BE2C (cell line): ENCODE measurements at regions not wholly inside any gene's neighbourhood (a gene's known extent, or its start where the extent isn't known, plus 50 kb on each side); places are given as distances from the start of the nearest gene placed in this dataset.

Experiments
- DNase-seq: peaks from one replicate; pipeline ENCODE4 v3.0.0-alpha.2; 2020
- H3K27me3 ChIP-seq: fragments of 250-450 bp; sonication (Bioruptor Pico); 2 replicates; pipeline ENCODE4 v1.5.1; 2020; ENCODE audit warnings: mild to moderate bottlenecking
- H3K36me3 ChIP-seq: fragments of 250-450 bp; sonication (Bioruptor Pico); 2 replicates; pipeline ENCODE4 v1.5.1; 2020; ENCODE audit warnings: mild to moderate bottlenecking
- H3K4me1 ChIP-seq: fragments of 250-450 bp; sonication (Bioruptor Pico); 2 replicates; pipeline ENCODE4 v1.5.1; 2020
- H3K4me3 ChIP-seq: 2 replicates; pipeline ENCODE4 v1.5.1; 2011; ENCODE audit warnings: low read depth, low read length
- H3K9me3 ChIP-seq: fragments of 250-450 bp; sonication (Bioruptor Pico); 2 replicates; pipeline ENCODE4 v1.5.1; 2020
- CTCF ChIP-seq: IDR thresholded peaks from 2 replicates; pipeline ENCODE4 v1.5.1; 2012; ENCODE audit warnings: mild to moderate bottlenecking, low read depth, low read length

GRCh38 chr10:128930515-128930914 is 536.5 kb upstream of the MGMT start:
- no peaks in the 10 kb centered on the region for H3K9me3 ChIP-seq

GRCh38 chr10:128932071-128932820 is 534.8 kb upstream of the MGMT start:
- H3K36me3 ChIP-seq, result no peaks in the 10 kb centered on the region
- DNase-seq, result no peak

More at GRCh38 chr10:128930515-128930914, 536.5 kb upstream of the MGMT start:
- H3K27me3 ChIP-seq, result no peaks in the 10 kb centered on the region
- no peak for DNase-seq
- no peak for TF ChIP-seq CTCF
- H3K4me1 ChIP-seq, result no peaks in the 10 kb centered on the region
- H3K36me3 ChIP-seq, result no peaks in the 10 kb centered on the region
- no peak overlapping the region for H3K4me3 ChIP-seq

GRCh38 chr10:128934492-128934891 is 532.5 kb upstream of the MGMT start:
- Histone ChIP-seq H3K4me1 (no peaks in the 10 kb centered on the region), H3K9me3 (no peaks in the 10 kb centered on the region), H3K36me3 (no peaks in the 10 kb centered on the region), H3K27me3 (no peaks in the 10 kb centered on the region), H3K4me3 (no peak overlapping the region)
- no peak for DNase-seq
- TF ChIP-seq CTCF, result no peak

More at GRCh38 chr10:128932071-128932820, 534.8 kb upstream of the MGMT start:
- no peaks in the 10 kb centered on the region for H3K4me1 ChIP-seq
- no peaks in the 10 kb centered on the region for H3K27me3 ChIP-seq
- H3K4me3 ChIP-seq, result no peak overlapping the region
- no peaks in the 10 kb centered on the region for H3K9me3 ChIP-seq
- no peak for TF ChIP-seq CTCF

- Histone ChIP-seq H3K4me1 (no peaks in the 10 kb centered on the region), H3K27me3 (no peaks in the 10 kb centered on the region), H3K36me3 (no peaks in the 10 kb centered on the region), H3K4me3 (no peak overlapping the region), H3K9me3 (no peaks in the 10 kb centered on the region)
- DNase-seq, result no peak
- TF ChIP-seq CTCF, result no peak
Measured at GRCh38 chr10:128936392-128936791, 530.6 kb upstream of the MGMT start.

GRCh38 chr10:128938558-128938957 is 528.5 kb upstream of the MGMT start:
- Histone ChIP-seq H3K27me3 (no peaks in the 10 kb centered on the region), H3K36me3 (no peaks in the 10 kb centered on the region), H3K9me3 (no peaks in the 10 kb centered on the region), H3K4me1 (no peaks in the 10 kb centered on the region), H3K4me3 (no peak overlapping the region)
- DNase-seq, result no peak
- TF ChIP-seq CTCF, result no peak

- Histone ChIP-seq H3K27me3 (no peaks in the 10 kb centered on the region), H3K9me3 (no peaks in the 10 kb centered on the region), H3K36me3 (no peaks in the 10 kb centered on the region), H3K4me1 (no peaks in the 10 kb centered on the region), H3K4me3 (no peak overlapping the region)
- no peak for DNase-seq
- no peak for TF ChIP-seq CTCF
Measured at GRCh38 chr10:128940081-128940480, 527.0 kb upstream of the MGMT start.
